Mesendoderm (in vitro differentiated cells): ENCODE measurements at regions not wholly inside any gene's neighbourhood (a gene's known extent, or its start where the extent isn't known, plus 50 kb on each side); places are given as distances from the start of the nearest gene placed in this dataset.
A peak's percentile ranks its signal among the peaks of the same experiment; 100 is the strongest.

Experiments used
- DNase-seq: peaks from one replicate; pipeline ENCODE4 v3.0.0; 2013
- H2AK5ac ChIP-seq: 2 replicates; pipeline ENCODE4 v1.6.1; 2013; ENCODE audit warnings: low read length, inconsistent platforms
- H2BK120ac ChIP-seq: 2 replicates; pipeline ENCODE4 v1.6.1; 2013; ENCODE audit warnings: low read depth, mild to moderate bottlenecking, low read length, moderate library complexity, mixed read lengths
- H2BK15ac ChIP-seq: replicated peaks from 2 replicates; pipeline ENCODE4 v1.6.1; 2013; ENCODE audit warnings: low read depth, mild to moderate bottlenecking, moderate library complexity
- H2BK5ac ChIP-seq: 2 replicates; pipeline ENCODE4 v1.6.1; 2013; ENCODE audit warnings: low read length, inconsistent platforms
- H3K18ac ChIP-seq: 2 replicates; pipeline ENCODE4 v1.6.1; 2013; ENCODE audit warnings: mild to moderate bottlenecking, low read length, mixed read lengths
- H3K23ac ChIP-seq: one replicate; pipeline ENCODE4 v1.6.1; 2013; ENCODE audit warnings: low read length
- H3K27ac ChIP-seq: 2 replicates; pipeline ENCODE4 v1.5.1; 2013; ENCODE audit warnings: low read depth, mild to moderate bottlenecking, inconsistent platforms, low read length, moderate library complexity
- H3K27me3 ChIP-seq: 2 replicates; pipeline ENCODE4 v1.6.1; 2013; ENCODE audit warnings: low read length, control low read depth, mild to moderate bottlenecking, inconsistent platforms; ENCODE audit not compliant: insufficient read depth, poor library complexity
- H3K36me3 ChIP-seq: 2 replicates; pipeline ENCODE4 v1.6.1; 2013; ENCODE audit warnings: low read length, inconsistent platforms; ENCODE audit not compliant: control insufficient read depth, insufficient read depth
- H3K4ac ChIP-seq: one replicate; pipeline ENCODE4 v1.6.1; 2013; ENCODE audit warnings: low read depth, mild to moderate bottlenecking, low read length, moderate library complexity
- H3K4me1 ChIP-seq: 2 replicates; pipeline ENCODE4 v1.6.1; 2013; ENCODE audit warnings: low read depth, low read length, inconsistent platforms; ENCODE audit not compliant: control insufficient read depth
- H3K4me2 ChIP-seq: 2 replicates; pipeline ENCODE4 v1.6.1; 2013; ENCODE audit warnings: low read length
- H3K4me3 ChIP-seq: 2 replicates; pipeline ENCODE4 v1.5.1; 2013; ENCODE audit warnings: mild to moderate bottlenecking, low read length
- H3K56ac ChIP-seq: one replicate; pipeline ENCODE4 v1.6.1; 2013; ENCODE audit warnings: low read length
- H3K79me1 ChIP-seq: 2 replicates; pipeline ENCODE4 v1.6.1; 2013; ENCODE audit warnings: low read length, inconsistent platforms
- H3K79me2 ChIP-seq: 2 replicates; pipeline ENCODE4 v1.6.1; 2013; ENCODE audit warnings: mild to moderate bottlenecking, low read length; ENCODE audit not compliant: control insufficient read depth, insufficient read depth
- H3K9ac ChIP-seq: 2 replicates; pipeline ENCODE4 v1.6.1; 2013; ENCODE audit warnings: low read length, inconsistent platforms
- H4K5ac ChIP-seq: one replicate; pipeline ENCODE4 v1.6.1; 2013; ENCODE audit warnings: low read length
- H4K8ac ChIP-seq: one replicate; pipeline ENCODE4 v1.6.1; 2013; ENCODE audit warnings: low read depth, mild to moderate bottlenecking, control low read depth, low read length, moderate library complexity
- WGBS: extraction: QIAGEN DNeasy Blood & Tissue Kit; methylation state at CpG from one replicate; pipeline ENCODE4 v1.1.7; 2013; ENCODE audit warnings: low lambda C conversion rate, missing lambda C conversion rate; ENCODE audit not compliant: insufficient coverage; ENCODE audit errors: extremely low coverage; 5-methylcytosine and 5-hydroxymethylcytosine counted together

- DNase-seq, result no peak
- no CpG with 5 or more reads among the region's 3 CpGs for WGBS
Observed at GRCh38 chr7:106595922-106596321, 65.0 kb downstream of the CCDC71L start.

GRCh38 chr7:106593028-106593417 lies 67.9 kb downstream of the CCDC71L start:
- no peak overlapping the region for H3K56ac ChIP-seq
- no peak overlapping the region for H3K9ac ChIP-seq
- no peak overlapping the region for H2BK120ac ChIP-seq
- no peak overlapping the region for H3K4me3 ChIP-seq
- no peaks in the 10 kb centered on the region for H3K36me3 ChIP-seq
- H3K79me1 ChIP-seq, result no peaks in the 10 kb centered on the region
- H3K4ac ChIP-seq, result no peak overlapping the region
- H4K5ac ChIP-seq, result no peak overlapping the region
- H3K27ac ChIP-seq, result no peak overlapping the region
- H3K4me1 ChIP-seq, result no peaks in the 10 kb centered on the region
- no peak overlapping the region for H2BK15ac ChIP-seq
- H3K79me2 ChIP-seq, result no peaks in the 10 kb centered on the region
- whole genome bisulfite sequencing, result no CpG with 5 or more reads among the region's 2 CpGs
- H2BK5ac ChIP-seq, result no peak overlapping the region
- no peaks in the 10 kb centered on the region for H3K27me3 ChIP-seq
- no peak for DNase-seq
- no peak overlapping the region for H3K18ac ChIP-seq
- no peak overlapping the region for H3K23ac ChIP-seq
- no peak overlapping the region for H3K4me2 ChIP-seq
- H4K8ac ChIP-seq, result no peak overlapping the region
- H2AK5ac ChIP-seq, result no peak overlapping the region

More at GRCh38 chr7:106595922-106596321, 65.0 kb downstream of the CCDC71L start:
- Histone ChIP-seq H2BK15ac (no peak overlapping the region), H4K8ac (no peak overlapping the region), H3K27ac (no peak overlapping the region), H3K27me3 (no peaks in the 10 kb centered on the region), H3K56ac (no peak overlapping the region), H2AK5ac (no peak overlapping the region), H3K79me1 (no peaks in the 10 kb centered on the region), H2BK5ac (no peak overlapping the region), H3K4me1 (no peaks in the 10 kb centered on the region), H3K79me2 (no peaks in the 10 kb centered on the region), H3K36me3 (no peaks in the 10 kb centered on the region), H3K23ac (no peak overlapping the region), H3K4me3 (no peak overlapping the region), H3K4ac (no peak overlapping the region), H3K9ac (no peak overlapping the region), H3K4me2 (no peak overlapping the region), H3K18ac (no peak overlapping the region), H4K5ac (no peak overlapping the region), H2BK120ac (no peak overlapping the region)

- H3K27me3 ChIP-seq, result no peaks in the 10 kb centered on the region
- no CpG with 5 or more reads among the region's 1 CpG for WGBS
- H3K56ac ChIP-seq, result no peak overlapping the region
- H4K5ac ChIP-seq, result no peak overlapping the region
- H3K9ac ChIP-seq, result no peak overlapping the region
- H2AK5ac ChIP-seq, result no peak overlapping the region
- H3K4me3 ChIP-seq, result no peak overlapping the region
- H3K79me1 ChIP-seq, result no peaks in the 10 kb centered on the region
- no peak overlapping the region for H3K4me2 ChIP-seq
- H2BK5ac ChIP-seq, result no peak overlapping the region
- H3K27ac ChIP-seq, result no peak overlapping the region
- no peak overlapping the region for H2BK120ac ChIP-seq
- no peaks in the 10 kb centered on the region for H3K79me2 ChIP-seq
- H3K23ac ChIP-seq, result no peak overlapping the region
- no peaks in the 10 kb centered on the region for H3K4me1 ChIP-seq
- no peak overlapping the region for H3K18ac ChIP-seq
- H3K4ac ChIP-seq, result no peak overlapping the region
- no peak overlapping the region for H2BK15ac ChIP-seq
- H3K36me3 ChIP-seq, result no peaks in the 10 kb centered on the region
- no peak overlapping the region for H4K8ac ChIP-seq
- DNase-seq, result no peak
Observed at GRCh38 chr7:106592282-106593027, 68.5 kb downstream of the CCDC71L start.

GRCh38 chr7:106591146-106591545 lies 69.8 kb downstream of the CCDC71L start:
- Histone ChIP-seq H3K27me3 (no peaks in the 10 kb centered on the region), H4K5ac (no peak overlapping the region), H3K36me3 (no peaks in the 10 kb centered on the region), H2BK120ac (no peak overlapping the region), H3K4me1 (no peaks in the 10 kb centered on the region), H3K79me1 (no peaks in the 10 kb centered on the region), H3K4me2 (no peak overlapping the region), H2BK15ac (no peak overlapping the region), H3K23ac (no peak overlapping the region), H2BK5ac (no peak overlapping the region), H3K27ac (no peak overlapping the region), H3K4ac (no peak overlapping the region), H3K4me3 (no peak overlapping the region), H3K56ac (no peak overlapping the region), H3K79me2 (no peaks in the 10 kb centered on the region), H4K8ac (no peak overlapping the region), H2AK5ac (no peak overlapping the region), H3K9ac (no peak overlapping the region), H3K18ac (no peak overlapping the region)
- no peak for DNase-seq
- WGBS, result no CpG with 5 or more reads among the region's 4 CpGs

- peak; percentile 83 for DNase-seq
- Histone ChIP-seq H4K8ac (no peak overlapping the region), H3K79me1 (no peaks in the 10 kb centered on the region), H3K9ac (no peak overlapping the region), H2BK15ac (no peak overlapping the region), H4K5ac (no peak overlapping the region), H3K18ac (no peak overlapping the region), H3K23ac (no peak overlapping the region), H3K27me3 (no peaks in the 10 kb centered on the region), H3K4ac (no peak overlapping the region), H3K27ac (peak overlapping the region; percentile 41), H3K4me2 (no peak overlapping the region), H2BK5ac (no peak overlapping the region), H2AK5ac (no peak overlapping the region), H3K36me3 (no peaks in the 10 kb centered on the region), H3K4me3 (no peak overlapping the region), H3K56ac (no peak overlapping the region), H2BK120ac (no peak overlapping the region), H3K79me2 (no peaks in the 10 kb centered on the region), H3K4me1 (no peaks in the 10 kb centered on the region)
- no CpG with 5 or more reads among the region's 3 CpGs for WGBS
Observed at GRCh38 chr7:106590209-106590816, 70.6 kb downstream of the CCDC71L start.
